HepG2 (cell line): ENCODE measurements at regions not wholly inside any gene's neighbourhood (a gene's known extent, or its start where the extent isn't known, plus 50 kb on each side); places are given as distances from the start of the nearest gene placed in this dataset.

Experiments
- ATAC-seq: fragments of 200-7000 bp; cut with Tn5 transposase; 3 replicates; pipeline ENCODE4 v1.9.1; 2020; ENCODE audit warnings: mild to moderate bottlenecking, moderate library complexity
- BruUV-seq: library from RNA; stranded (reverse); fragments of 400-500 nt; replicated peaks from 2 replicates; lab custom pipeline; 2021; lab: Mats Ljungman, UMichigan
- CTCF ChIA-PET: fragments of 300-600 bp; formaldehyde crosslinking; extraction: SDS; loops from one replicate; lab custom pipeline; 2021; ENCODE audit warnings: low total read pairs, inconsistent platforms, low intra/inter-chr PET ratio; lab: Yijun Ruan, JAX
- POLR2A ChIA-PET: fragments of 350-600 bp; sonication (Branson Sonifier 250); formaldehyde crosslinking; loops from one replicate; lab custom pipeline; 2020; ENCODE audit warnings: antibody characterized with exemption, inconsistent platforms; lab: Yijun Ruan, JAX
- DNase-seq: peaks from one replicate; pipeline ENCODE4 v3.0.0-alpha.2; 2015; ENCODE audit warnings: low spot score
- FAIRE-seq: peaks from 3 replicates; lab custom pipeline; 2011; peaks lifted over from hg19 to GRCh38; lab: Jason Lieb, UNC
- H2AFZ ChIP-seq: one replicate; pipeline ENCODE4 v1.6.1; 2011; ENCODE audit warnings: low read length, inconsistent platforms
- H3K27ac ChIP-seq: fragments of 300-600 bp; 3 replicates; pipeline ENCODE4 v1.8.0; 2011; ENCODE audit warnings: mixed run types, mild to moderate bottlenecking, mixed read lengths, low read length, inconsistent platforms; ENCODE audit not compliant: insufficient read depth; ENCODE audit errors: extremely low read length
- H3K27me3 ChIP-seq, 2 experiments: fragments of 200-600 bp in 1 of 2; 2 replicates in 1 of 2; 3 replicates in 1 of 2; pipeline versions ENCODE4 v1.6.0 to v1.8.0; 2011; ENCODE audit warnings: low read length in 2 of 2, mild to moderate bottlenecking in 2 of 2, moderate library complexity in 2 of 2, inconsistent platforms in 1 of 2; ENCODE audit not compliant: insufficient read depth in 2 of 2, control insufficient read depth in 1 of 2
- H3K36me3 ChIP-seq, 2 experiments: fragments of 200-600 bp in 1 of 2; replicated peaks in 1 of 2; 2 replicates in 1 of 2; 3 replicates in 1 of 2; pipeline versions ENCODE4 v1.5.1 to v1.8.0; 2011; ENCODE audit warnings: low read length in 2 of 2, inconsistent platforms in 1 of 2; ENCODE audit not compliant: insufficient read depth in 2 of 2, control insufficient read depth in 1 of 2
- H3K4me1 ChIP-seq: 2 replicates; pipeline ENCODE4 v1.5.1; 2012; ENCODE audit warnings: low read length, inconsistent platforms; ENCODE audit not compliant: insufficient read depth
- H3K4me2 ChIP-seq: 2 replicates; pipeline ENCODE4 v1.6.0; 2011; ENCODE audit warnings: low read depth, low read length, inconsistent platforms
- H3K4me3 ChIP-seq, 3 experiments: fragments of 200-600 bp in 1 of 3; sonication (generic), shearing (Covaris generic) in 1 of 3; replicated peaks in 1 of 3; 2 replicates each; pipeline ENCODE4 v1.5.1; 2011 to 2016; ENCODE audit warnings: low read length in 3 of 3, inconsistent platforms in 2 of 3, low read depth in 2 of 3, mild to moderate bottlenecking in 2 of 3, control low read depth in 1 of 3, mixed read lengths in 1 of 3; ENCODE audit not compliant: insufficient read depth in 1 of 3
- H3K79me2 ChIP-seq: one replicate; pipeline ENCODE4 v1.6.1; 2011; ENCODE audit warnings: low read length, inconsistent platforms; ENCODE audit not compliant: insufficient read depth
- H3K9ac ChIP-seq: 2 replicates; pipeline ENCODE4 v1.6.0; 2011; ENCODE audit warnings: mild to moderate bottlenecking, low read depth, low read length, inconsistent platforms; ENCODE audit not compliant: insufficient read depth
- H3K9me3 ChIP-seq: 2 replicates; pipeline ENCODE4 v1.5.1; 2012; ENCODE audit warnings: mild to moderate bottlenecking, low read length
- H4K20me1 ChIP-seq: 2 replicates; pipeline ENCODE4 v1.6.0; 2011; ENCODE audit warnings: inconsistent platforms, mild to moderate bottlenecking, low read length, moderate library complexity; ENCODE audit not compliant: insufficient read depth
- ARID3A ChIP-seq: IDR thresholded peaks from 2 replicates; pipeline ENCODE4 v1.6.1; 2012; ENCODE audit warnings: low read depth, low read length, improper control_type of control experiment
- BHLHE40 ChIP-seq: IDR thresholded peaks from 2 replicates; pipeline ENCODE4 v1.6.1; 2011; ENCODE audit warnings: low read length, improper control_type of control experiment
- MIER2 ChIP-seq: IDR thresholded peaks from 2 replicates; pipeline ENCODE4 v1.6.1; 2016; ENCODE audit warnings: missing biosample characterization, missing genetic modification reagents
- ZNF136 ChIP-seq: sonication (generic); formaldehyde crosslinking; IDR thresholded peaks from 2 replicates; pipeline ENCODE4 v1.8.1; 2022; ENCODE audit warnings: low read depth, mild to moderate bottlenecking, moderate library complexity, missing genetic modification reagents
- ZNF232 ChIP-seq: sonication (generic); formaldehyde crosslinking; IDR thresholded peaks from 2 replicates; pipeline ENCODE4 v1.4.0; 2020; ENCODE audit warnings: missing genetic modification reagents, borderline replicate concordance
- WGBS: methylation state at CpG from one replicate; pipeline ENCODE4 v1.1.6; 2017; ENCODE audit warnings: low lambda C conversion rate; 5-methylcytosine and 5-hydroxymethylcytosine counted together
- in situ Hi-C: cut with HindIII; loops from 2 replicates; pipeline ENCODE4 v1.10.0; 2017; ENCODE audit warnings: low pct_unique_long_range_greater_than_20kb; ENCODE audit not compliant: extremely low pct_ligation_motif_present
- intact Hi-C: fragments of 100-400 bp; cut with micrococcal nuclease; formaldehyde crosslinking; loops from one replicate; pipeline ENCODE4 v1.10.0; 2022; ENCODE audit not compliant: unreplicated experiment
- TF ChIP-seq, protein P1 (sequence below): sonication (generic); formaldehyde crosslinking; IDR thresholded peaks from 2 replicates; pipeline ENCODE4 v1.5.1; 2020; ENCODE audit warnings: mild to moderate bottlenecking, missing genetic modification reagents, moderate library complexity

DNA sequence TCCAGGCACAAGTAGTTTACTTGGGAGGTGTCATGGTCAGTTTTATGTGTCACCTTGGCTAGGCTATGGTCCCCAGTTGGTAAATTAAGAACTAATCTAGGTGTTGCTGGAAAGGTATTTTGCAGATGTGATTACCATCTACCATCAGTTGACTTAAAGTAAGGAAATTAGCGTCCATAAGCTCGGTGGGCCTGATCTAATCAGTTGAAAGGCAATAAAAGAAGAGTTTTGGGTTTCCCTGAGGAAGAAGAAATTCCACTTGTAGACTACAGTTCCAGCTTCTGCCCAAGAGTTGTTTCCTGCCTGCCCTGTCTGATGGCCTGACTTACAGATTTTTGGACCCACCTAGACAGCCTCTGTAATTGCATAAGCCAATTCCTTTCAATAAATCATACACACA lies 438.7 kb upstream of the PROK2 start (continued):
- no peak for TF ChIP-seq ARID3A
- TF ChIP-seq ZNF232 (CRISPR knock-in tag) = no peak

DNA sequence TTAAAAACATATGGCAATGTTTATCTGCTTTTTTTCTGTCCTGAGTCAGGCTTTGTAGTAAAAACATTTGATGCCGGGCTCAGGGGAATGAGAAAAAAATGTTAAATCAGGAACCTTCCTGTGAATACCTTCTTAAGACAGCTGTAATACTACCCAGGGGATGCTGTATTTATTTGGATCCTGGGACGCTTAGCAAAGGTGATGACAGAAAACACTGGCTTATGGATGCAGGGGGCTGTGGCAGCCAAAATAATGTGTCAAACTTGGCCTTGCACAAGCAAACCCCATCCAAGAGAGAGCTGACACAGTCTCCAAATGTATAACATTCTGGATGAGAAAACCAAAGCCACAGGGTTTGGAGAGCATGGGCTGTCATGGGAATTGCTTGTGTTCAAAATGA lies 438.2 kb upstream of the PROK2 start:
- Histone ChIP-seq H3K27ac (no peak overlapping the region), H3K36me3 (no peaks in the 10 kb centered on the region), H4K20me1 (no peaks in the 10 kb centered on the region), H3K4me2 (no peak overlapping the region), H3K9me3 (peaks cover 20% of the 10 kb centered on the region), H3K27me3 (no peaks in the 10 kb centered on the region), H3K4me3 (no peak overlapping the region), H3K79me2 (no peaks in the 10 kb centered on the region), H2AFZ (no peak overlapping the region), H3K9ac (no peak overlapping the region), H3K4me1 (no peaks in the 10 kb centered on the region)
- ChIA-PET CTCF (no interaction called here), POLR2A (no interaction called here)
- DNase-seq = no peak
- no peak for ATAC-seq
- no TSS peak for BruUV-seq
- 64% methylated on average over 2 of the region's 2 CpGs for WGBS
- no peak for TF ChIP-seq MIER2 (CRISPR knock-in tag)
- TF ChIP-seq BHLHE40 = no peak
- TF ChIP-seq, protein P1, sequence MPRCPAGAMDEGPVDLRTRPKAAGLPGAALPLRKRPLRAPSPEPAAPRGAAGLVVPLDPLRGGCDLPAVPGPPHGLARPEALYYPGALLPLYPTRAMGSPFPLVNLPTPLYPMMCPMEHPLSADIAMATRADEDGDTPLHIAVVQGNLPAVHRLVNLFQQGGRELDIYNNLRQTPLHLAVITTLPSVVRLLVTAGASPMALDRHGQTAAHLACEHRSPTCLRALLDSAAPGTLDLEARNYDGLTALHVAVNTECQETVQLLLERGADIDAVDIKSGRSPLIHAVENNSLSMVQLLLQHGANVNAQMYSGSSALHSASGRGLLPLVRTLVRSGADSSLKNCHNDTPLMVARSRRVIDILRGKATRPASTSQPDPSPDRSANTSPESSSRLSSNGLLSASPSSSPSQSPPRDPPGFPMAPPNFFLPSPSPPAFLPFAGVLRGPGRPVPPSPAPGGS (CRISPR knock-in tag) = no peak
- TF ChIP-seq ZNF136 (CRISPR knock-in tag) = no peak
- FAIRE-seq = no peak
- intact Hi-C loops = no loop called here
- in situ Hi-C loops = no loop called here
